ENCODE measurements at regions not wholly inside any gene's neighbourhood (a gene's known extent, or its start where the extent isn't known, plus 50 kb on each side); places are given as distances from the start of the nearest gene placed in this dataset.

DNA sequence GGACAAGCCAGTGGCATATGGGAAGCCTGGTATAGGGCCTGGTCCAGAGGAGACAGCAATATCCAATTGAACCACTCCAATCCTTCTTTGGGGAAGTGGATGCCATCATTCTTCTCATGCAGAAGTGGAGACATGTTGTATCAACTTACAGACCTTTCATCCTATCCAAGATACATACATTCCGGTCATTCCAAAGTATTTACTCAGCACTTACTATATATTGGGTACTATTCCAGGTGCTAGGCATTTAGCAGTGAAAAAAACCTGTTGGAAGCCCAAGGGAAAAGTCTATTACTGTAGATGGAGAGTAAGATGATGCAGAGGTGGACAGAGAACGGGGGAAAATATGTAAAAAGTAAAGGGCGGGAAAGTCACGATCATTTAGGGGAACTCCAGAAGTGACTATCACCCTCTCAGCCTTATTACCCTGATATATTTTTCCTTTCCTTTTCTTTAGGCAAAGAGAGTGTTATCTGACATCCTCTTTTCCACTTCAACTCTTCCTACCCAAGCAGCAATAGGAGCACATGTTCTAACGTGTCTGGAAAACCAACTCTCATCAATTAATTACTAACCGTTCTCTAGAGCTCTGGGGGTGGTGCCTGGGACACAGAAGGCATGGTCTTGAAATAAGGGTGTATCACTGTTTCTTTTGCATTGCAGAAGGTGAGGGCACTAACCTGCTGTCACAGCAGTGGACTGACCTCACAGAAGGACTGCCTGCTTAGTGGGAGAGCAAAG is 210.1 kb upstream of the MAF start:
- intact Hi-C loops (cut with micrococcal nuclease): no loop called here
- H3K27ac Mint-ChIP-seq: no peak overlapping the region
- H3K9me3 Mint-ChIP-seq: peaks cover 5% of the 10 kb centered on the region
- no peak for DNase-seq (ENCODE audit: low spot score)
- H3K4me1 Mint-ChIP-seq (ENCODE audit: low read depth): no peaks in the 10 kb centered on the region
- peaks cover 9% of the 10 kb centered on the region for H3K27me3 Mint-ChIP-seq (ENCODE audit: insufficient read depth)
- H3K36me3 Mint-ChIP-seq (ENCODE audit: low read depth): no peaks in the 10 kb centered on the region
- no peak overlapping the region for H3K4me3 Mint-ChIP-seq

- intact Hi-C loops (cut with micrococcal nuclease): no loop called here
- H3K36me3 Mint-ChIP-seq (ENCODE audit: low read depth): no peaks in the 10 kb centered on the region
- peaks cover 5% of the 10 kb centered on the region for H3K9me3 Mint-ChIP-seq
- H3K27me3 Mint-ChIP-seq (ENCODE audit: insufficient read depth): peaks cover 9% of the 10 kb centered on the region
- H3K27ac Mint-ChIP-seq: no peak overlapping the region
- no peak for DNase-seq (ENCODE audit: low spot score)
- H3K4me3 Mint-ChIP-seq: no peak overlapping the region
- no peaks in the 10 kb centered on the region for H3K4me1 Mint-ChIP-seq (ENCODE audit: low read depth)
These were observed 208.8 kb upstream of the MAF start for GRCh38 chr16:79809376-79809775.

GRCh38 chr16:79808731-79809130 is 208.2 kb upstream of the MAF start:
- peaks cover 5% of the 10 kb centered on the region for H3K9me3 Mint-ChIP-seq
- no peaks in the 10 kb centered on the region for H3K4me1 Mint-ChIP-seq (ENCODE audit: low read depth)
- intact Hi-C loops (cut with micrococcal nuclease): no loop called here
- H3K36me3 Mint-ChIP-seq (ENCODE audit: low read depth): no peaks in the 10 kb centered on the region
- H3K27me3 Mint-ChIP-seq (ENCODE audit: insufficient read depth): peaks cover 9% of the 10 kb centered on the region
- no peak overlapping the region for H3K4me3 Mint-ChIP-seq
- no peak for DNase-seq (ENCODE audit: low spot score)
- H3K27ac Mint-ChIP-seq: no peak overlapping the region

- peaks cover 5% of the 10 kb centered on the region for H3K9me3 Mint-ChIP-seq
- H3K4me1 Mint-ChIP-seq (ENCODE audit: low read depth): no peaks in the 10 kb centered on the region
- H3K36me3 Mint-ChIP-seq (ENCODE audit: low read depth): no peaks in the 10 kb centered on the region
- peaks cover 5% of the 10 kb centered on the region for H3K27me3 Mint-ChIP-seq (ENCODE audit: insufficient read depth)
- no peak overlapping the region for H3K27ac Mint-ChIP-seq
- no peak for DNase-seq (ENCODE audit: low spot score)
- no peak overlapping the region for H3K4me3 Mint-ChIP-seq
- intact Hi-C loops (cut with micrococcal nuclease): no loop called here
These were observed 206.2 kb upstream of the MAF start for GRCh38 chr16:79806757-79807156.

- Mint-ChIP-seq H3K4me3 (no peak overlapping the region), H3K36me3 (ENCODE audit: low read depth) (no peaks in the 10 kb centered on the region), H3K27ac (no peak overlapping the region), H3K9me3 (peaks cover 5% of the 10 kb centered on the region), H3K27me3 (ENCODE audit: insufficient read depth) (peaks cover 5% of the 10 kb centered on the region), H3K4me1 (ENCODE audit: low read depth) (no peaks in the 10 kb centered on the region)
- intact Hi-C loops (cut with micrococcal nuclease): no loop called here
- no peak for DNase-seq (ENCODE audit: low spot score)
These were observed 205.1 kb upstream of the MAF start for GRCh38 chr16:79805621-79806020.

DNA sequence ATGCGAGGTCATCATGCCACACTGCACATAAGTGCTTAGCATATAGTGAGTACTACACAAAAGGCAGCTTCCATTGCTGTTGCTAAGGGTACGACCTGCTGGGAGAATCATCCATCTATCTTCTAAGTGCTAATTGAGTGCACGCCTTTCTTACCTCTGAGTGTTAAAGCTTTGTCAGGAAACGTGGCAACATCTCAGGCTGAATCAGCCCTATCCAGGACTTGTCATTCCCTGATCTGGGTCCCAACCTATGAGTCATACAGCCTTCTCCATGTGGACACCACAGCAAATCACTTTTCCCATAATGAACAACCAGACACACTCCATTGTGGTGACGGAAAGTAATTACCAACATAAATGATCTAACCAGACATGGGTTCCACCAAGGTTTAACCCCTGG is 201.1 kb upstream of the MAF start:
- Mint-ChIP-seq H3K4me1 (ENCODE audit: low read depth) (no peaks in the 10 kb centered on the region), H3K27me3 (ENCODE audit: insufficient read depth) (peaks cover 3% of the 10 kb centered on the region), H3K36me3 (ENCODE audit: low read depth) (no peaks in the 10 kb centered on the region), H3K27ac (no peak overlapping the region), H3K9me3 (no peaks in the 10 kb centered on the region), H3K4me3 (no peak overlapping the region)
- DNase-seq (ENCODE audit: low spot score): no peak
- intact Hi-C loops (cut with micrococcal nuclease): no loop called here

DNA sequence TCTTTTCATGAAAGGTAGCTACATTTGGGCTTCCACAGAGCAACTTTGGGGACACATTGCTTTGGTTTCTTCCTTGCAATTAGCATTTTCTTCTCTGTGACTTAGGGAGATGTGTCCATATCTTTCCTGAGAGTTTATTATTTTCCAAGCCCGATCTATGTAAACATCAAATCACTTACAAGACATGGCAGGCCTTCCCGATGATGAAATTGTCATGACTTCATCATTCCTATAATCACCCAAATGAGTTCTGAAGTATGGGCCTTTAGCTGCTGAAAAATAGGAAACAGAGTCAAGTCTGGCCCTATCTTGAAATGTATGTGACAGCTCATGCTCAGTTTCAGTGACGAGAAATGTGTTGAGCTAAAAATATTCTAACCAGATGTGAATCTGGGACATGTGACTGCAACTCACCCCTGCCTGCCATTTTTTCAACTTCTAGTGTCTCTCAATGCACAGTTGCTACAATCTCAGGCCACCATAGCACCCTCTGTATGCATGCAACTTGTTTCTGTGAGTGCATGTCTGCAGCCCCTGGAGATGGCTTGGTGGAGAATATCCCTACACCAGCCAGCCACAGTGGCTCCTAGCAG is 199.6 kb upstream of the MAF start:
- no peak for DNase-seq (ENCODE audit: low spot score)
- no peaks in the 10 kb centered on the region for H3K36me3 Mint-ChIP-seq (ENCODE audit: low read depth)
- H3K9me3 Mint-ChIP-seq: no peaks in the 10 kb centered on the region
- no peaks in the 10 kb centered on the region for H3K4me1 Mint-ChIP-seq (ENCODE audit: low read depth)
- H3K27ac Mint-ChIP-seq: no peak overlapping the region
- H3K27me3 Mint-ChIP-seq (ENCODE audit: insufficient read depth): peaks cover 3% of the 10 kb centered on the region
- H3K4me3 Mint-ChIP-seq: no peak overlapping the region
- intact Hi-C loops (cut with micrococcal nuclease): no loop called here

DNA sequence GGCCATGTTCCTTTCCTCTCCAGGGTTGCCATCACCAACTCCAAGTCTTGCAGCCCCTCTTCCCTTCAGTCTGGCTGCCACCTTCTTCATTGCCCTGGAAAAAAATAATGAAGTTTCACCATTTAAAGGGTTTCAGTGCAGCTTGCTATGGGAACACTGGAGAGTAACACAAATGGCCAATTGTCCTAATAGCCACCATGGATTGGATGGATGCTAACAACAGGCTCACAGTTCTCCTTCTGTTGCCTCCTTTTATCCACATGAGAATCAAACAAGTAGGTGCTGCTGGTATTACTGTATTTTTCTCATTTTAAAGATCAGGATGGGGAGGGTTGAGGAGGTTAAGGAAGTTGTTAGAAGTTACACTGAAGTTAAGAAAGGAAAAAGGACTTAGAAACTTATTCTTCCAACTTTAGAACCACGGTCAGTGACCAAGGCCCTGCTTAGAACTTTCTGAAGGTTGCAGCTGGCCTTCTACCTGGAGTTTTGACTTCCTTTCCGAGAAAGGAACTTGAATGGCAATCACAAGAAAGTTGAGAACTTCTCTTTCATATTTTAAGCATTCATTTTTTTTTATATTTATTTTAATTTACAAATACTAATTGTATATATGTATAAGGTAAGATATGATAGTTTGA is 198.0 kb upstream of the MAF start:
- DNase-seq (ENCODE audit: low spot score): no peak
- no peak overlapping the region for H3K4me3 Mint-ChIP-seq
- no peaks in the 10 kb centered on the region for H3K4me1 Mint-ChIP-seq (ENCODE audit: low read depth)
- H3K27me3 Mint-ChIP-seq (ENCODE audit: insufficient read depth): peaks cover 3% of the 10 kb centered on the region
- no peaks in the 10 kb centered on the region for H3K9me3 Mint-ChIP-seq
- no peak overlapping the region for H3K27ac Mint-ChIP-seq
- H3K36me3 Mint-ChIP-seq (ENCODE audit: low read depth): no peaks in the 10 kb centered on the region
- intact Hi-C loops (cut with micrococcal nuclease): loop anchor here (2.0 kb wide), 1 partner anchor 20 kb away; no protein-coding TSS in a partner anchor

DNA sequence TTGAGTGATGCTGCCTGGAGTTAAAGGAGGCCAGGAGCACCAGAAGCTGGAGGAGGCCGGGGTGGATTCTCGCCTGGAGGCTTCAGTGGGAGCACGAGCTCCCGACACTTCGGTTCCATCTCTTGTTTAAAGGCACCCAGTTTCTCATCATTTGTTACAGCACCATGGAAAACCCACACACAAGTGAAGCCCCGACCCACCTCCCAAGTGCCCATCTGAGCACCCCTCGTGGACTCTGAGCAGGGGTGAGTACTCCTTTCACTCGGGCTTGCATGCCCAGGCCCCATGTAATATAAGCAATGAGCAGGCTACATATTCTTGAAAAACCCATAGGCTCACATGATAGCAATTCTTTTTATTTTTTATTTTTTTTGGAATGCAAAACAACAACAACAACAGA is 196.9 kb upstream of the MAF start:
- Mint-ChIP-seq H3K4me3 (no peak overlapping the region), H3K27ac (no peak overlapping the region), H3K36me3 (ENCODE audit: low read depth) (no peaks in the 10 kb centered on the region), H3K9me3 (no peaks in the 10 kb centered on the region), H3K27me3 (ENCODE audit: insufficient read depth) (peaks cover 5% of the 10 kb centered on the region), H3K4me1 (ENCODE audit: low read depth) (no peaks in the 10 kb centered on the region)
- intact Hi-C loops (cut with micrococcal nuclease): no loop called here
- DNase-seq (ENCODE audit: low spot score): no peak

DNA sequence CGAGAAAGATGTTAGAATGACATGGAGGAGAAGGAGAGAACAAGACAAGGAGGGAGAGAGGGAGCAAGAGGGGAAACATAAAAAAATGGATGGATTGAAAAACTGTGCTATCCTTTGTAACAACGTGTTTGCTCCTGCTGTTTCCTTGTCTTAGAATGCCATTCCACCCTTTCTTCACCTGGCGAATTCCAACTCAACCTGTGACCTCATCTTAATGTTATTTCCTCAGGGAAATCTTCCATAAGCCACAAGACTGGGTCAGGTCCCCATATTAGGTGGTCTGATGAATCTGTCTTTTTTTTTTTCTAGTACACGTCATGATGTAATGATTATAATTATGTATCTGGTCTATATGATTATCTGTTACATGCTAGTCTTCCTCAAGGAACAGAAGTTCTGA is 195.0 kb upstream of the MAF start:
- intact Hi-C loops (cut with micrococcal nuclease): no loop called here
- Mint-ChIP-seq H3K9me3 (no peaks in the 10 kb centered on the region), H3K4me3 (no peak overlapping the region), H3K36me3 (ENCODE audit: low read depth) (no peaks in the 10 kb centered on the region), H3K27me3 (ENCODE audit: insufficient read depth) (peaks cover 5% of the 10 kb centered on the region), H3K4me1 (ENCODE audit: low read depth) (no peaks in the 10 kb centered on the region), H3K27ac (no peak overlapping the region)
- DNase-seq (ENCODE audit: low spot score): no peak

GRCh38 chr16:79794941-79795340 is 194.4 kb upstream of the MAF start:
- Mint-ChIP-seq H3K4me3 (no peak overlapping the region), H3K27me3 (ENCODE audit: insufficient read depth) (peaks cover 2% of the 10 kb centered on the region), H3K36me3 (ENCODE audit: low read depth) (no peaks in the 10 kb centered on the region), H3K27ac (no peak overlapping the region), H3K4me1 (ENCODE audit: low read depth) (no peaks in the 10 kb centered on the region), H3K9me3 (no peaks in the 10 kb centered on the region)
- intact Hi-C loops (cut with micrococcal nuclease): no loop called here
- no peak for DNase-seq (ENCODE audit: low spot score)

DNA sequence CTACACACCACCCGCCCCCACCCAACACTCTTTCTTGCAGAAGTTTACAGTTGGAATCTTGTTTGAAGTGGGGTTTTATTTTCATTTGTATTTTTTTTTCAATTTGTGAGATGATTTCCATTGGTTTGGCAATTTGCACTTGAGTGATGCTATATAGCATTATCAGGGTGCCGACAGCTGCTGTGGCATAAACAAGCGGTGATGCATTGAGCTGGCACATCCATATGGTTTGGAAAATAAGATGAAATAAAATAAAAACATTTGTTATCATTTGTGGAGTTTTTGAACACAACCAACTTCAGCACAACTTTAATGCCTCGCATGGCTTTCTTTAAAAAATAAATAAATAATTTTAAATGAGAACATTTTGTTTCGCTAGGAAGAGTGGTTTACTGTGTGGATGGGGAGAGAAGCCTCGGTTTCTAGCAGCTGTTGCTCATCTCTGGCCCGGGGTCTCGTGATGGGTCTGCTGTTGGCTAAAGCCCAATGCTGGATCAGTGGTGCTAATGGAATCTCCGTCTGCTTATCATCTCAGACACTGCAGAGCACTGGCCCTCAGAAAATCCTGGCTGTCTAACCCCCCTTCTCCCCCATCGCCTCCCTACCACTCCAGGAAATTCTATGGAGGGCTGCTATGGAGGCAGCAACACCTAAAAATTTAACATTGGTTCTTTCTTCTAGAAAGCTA is 192.3 kb upstream of the MAF start:
- H3K4me3 Mint-ChIP-seq: no peak overlapping the region
- H3K36me3 Mint-ChIP-seq (ENCODE audit: low read depth): no peaks in the 10 kb centered on the region
- no peaks in the 10 kb centered on the region for H3K4me1 Mint-ChIP-seq (ENCODE audit: low read depth)
- peaks cover 2% of the 10 kb centered on the region for H3K27me3 Mint-ChIP-seq (ENCODE audit: insufficient read depth)
- intact Hi-C loops (cut with micrococcal nuclease): no loop called here
- H3K9me3 Mint-ChIP-seq: no peaks in the 10 kb centered on the region
- no peak for DNase-seq (ENCODE audit: low spot score)
- H3K27ac Mint-ChIP-seq: no peak overlapping the region

- Mint-ChIP-seq H3K36me3 (ENCODE audit: low read depth) (no peaks in the 10 kb centered on the region), H3K27me3 (ENCODE audit: insufficient read depth) (peaks cover 2% of the 10 kb centered on the region), H3K4me1 (ENCODE audit: low read depth) (no peaks in the 10 kb centered on the region), H3K4me3 (no peak overlapping the region), H3K9me3 (no peaks in the 10 kb centered on the region), H3K27ac (no peak overlapping the region)
- intact Hi-C loops (cut with micrococcal nuclease): no loop called here
- no peak for DNase-seq (ENCODE audit: low spot score)
These were observed 191.5 kb upstream of the MAF start for GRCh38 chr16:79792076-79792475.
